Skeletal muscle satellite cell (primary cell): ENCODE measurements at regions not wholly inside any gene's neighbourhood (a gene's known extent, or its start where the extent isn't known, plus 50 kb on each side); places are given as distances from the start of the nearest gene placed in this dataset.
"Not testable (repeated sequence)": the region's sequence is repeated elsewhere in the genome, so short reads cannot be mapped to it uniquely, and the experiment has no call there.

ENCODE experiments used
- H3K27me3 ChIP-seq: 2 replicates; pipeline ENCODE4 v1.7.0; 2013; ENCODE audit warnings: low read length; ENCODE audit not compliant: control insufficient read depth, insufficient read depth
- H3K36me3 ChIP-seq: 2 replicates; pipeline ENCODE4 v1.7.0; 2013; ENCODE audit warnings: mild to moderate bottlenecking, control low read depth, low read length; ENCODE audit not compliant: insufficient read depth
- H3K4me1 ChIP-seq: 2 replicates; pipeline ENCODE4 v1.7.0; 2013; ENCODE audit warnings: low read length; ENCODE audit not compliant: control insufficient read depth, insufficient read depth
- H3K4me2 ChIP-seq: 2 replicates; pipeline ENCODE4 v1.7.0; 2013; ENCODE audit warnings: mild to moderate bottlenecking, low read length
- H3K4me3 ChIP-seq: 2 replicates; pipeline ENCODE4 v1.7.0; 2013; ENCODE audit warnings: low read length
- H3K9ac ChIP-seq: 2 replicates; pipeline ENCODE4 v1.7.0; 2013; ENCODE audit warnings: mild to moderate bottlenecking, low read depth, low read length, moderate library complexity
- H3K9me3 ChIP-seq: replicated peaks from 2 replicates; pipeline ENCODE4 v1.7.0; 2013; ENCODE audit warnings: mild to moderate bottlenecking, control low read depth, low read length

DNA sequence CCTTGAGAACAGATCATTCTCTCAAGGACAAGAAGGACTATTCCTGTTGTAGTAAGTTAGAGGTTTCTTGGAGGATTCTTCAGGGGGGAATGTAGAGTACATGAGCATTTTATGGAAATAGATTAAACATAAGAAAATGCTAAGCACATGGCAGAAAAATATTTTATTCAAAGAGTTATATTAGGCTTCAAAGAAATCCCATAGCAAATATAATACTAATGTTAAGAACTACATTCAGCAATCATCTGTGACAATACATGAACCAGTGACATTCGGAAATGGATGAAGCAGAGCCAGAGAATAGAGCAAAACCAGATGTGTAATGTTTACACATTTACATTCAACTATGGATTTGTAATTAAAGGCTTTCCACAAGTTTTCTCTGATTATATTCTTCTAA, 288.6 kb downstream of the NAF1 start:
- Histone ChIP-seq H3K9ac (no peak overlapping the region), H3K4me1 (no peaks in the 10 kb centered on the region), H3K9me3 (no peaks in the 10 kb centered on the region), H3K36me3 (no peaks in the 10 kb centered on the region), H3K4me2 (no peak overlapping the region), H3K4me3 (no peak overlapping the region), H3K27me3 (no peaks in the 10 kb centered on the region)

DNA sequence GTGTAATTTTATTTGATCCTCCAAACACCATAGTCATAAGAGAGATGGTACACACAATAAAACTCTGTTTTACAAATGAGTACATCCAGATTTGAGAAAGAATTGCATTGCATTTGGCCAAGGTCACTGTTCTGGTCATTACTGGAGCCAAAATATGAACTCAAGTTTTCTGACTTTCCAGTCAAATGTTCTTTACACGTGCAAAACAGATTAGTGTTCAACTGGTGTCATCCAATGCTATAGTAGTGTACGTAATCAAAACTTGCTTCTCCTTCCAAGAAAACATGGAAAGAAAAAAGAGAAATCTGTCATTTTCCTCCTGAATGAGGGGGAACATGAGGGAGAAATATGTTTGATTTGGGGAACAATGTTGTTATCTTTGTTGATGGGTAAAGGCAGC, 291.9 kb downstream of the NAF1 start:
- no peak overlapping the region for H3K4me3 ChIP-seq
- H3K4me1 ChIP-seq: no peaks in the 10 kb centered on the region
- H3K27me3 ChIP-seq: no peaks in the 10 kb centered on the region
- H3K4me2 ChIP-seq: no peak overlapping the region
- no peak overlapping the region for H3K9ac ChIP-seq
- H3K36me3 ChIP-seq: no peaks in the 10 kb centered on the region
- no peaks in the 10 kb centered on the region for H3K9me3 ChIP-seq

DNA sequence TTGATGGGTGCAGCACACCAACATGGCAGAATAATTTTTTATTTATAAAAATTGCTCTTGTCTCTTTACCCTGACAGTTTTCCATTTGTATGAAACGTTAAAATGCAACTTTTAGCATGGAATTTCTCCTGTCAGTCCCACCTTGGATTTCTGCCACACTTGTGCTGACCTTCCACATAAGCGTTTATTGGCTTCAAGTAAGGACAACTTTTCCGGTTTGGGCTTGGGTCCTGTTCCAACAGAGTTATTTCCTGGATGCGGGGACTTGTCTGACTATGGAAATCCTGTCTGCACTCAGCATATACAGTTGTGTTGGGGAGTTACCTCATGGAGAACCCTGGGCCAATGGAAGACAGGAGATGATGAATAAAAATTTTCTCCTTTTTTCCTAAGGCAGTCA, 294.7 kb downstream of the NAF1 start:
- Histone ChIP-seq H3K27me3 (no peaks in the 10 kb centered on the region), H3K4me3 (no peak overlapping the region), H3K4me2 (no peak overlapping the region), H3K36me3 (no peaks in the 10 kb centered on the region), H3K4me1 (no peaks in the 10 kb centered on the region), H3K9me3 (no peaks in the 10 kb centered on the region), H3K9ac (no peak overlapping the region)

DNA sequence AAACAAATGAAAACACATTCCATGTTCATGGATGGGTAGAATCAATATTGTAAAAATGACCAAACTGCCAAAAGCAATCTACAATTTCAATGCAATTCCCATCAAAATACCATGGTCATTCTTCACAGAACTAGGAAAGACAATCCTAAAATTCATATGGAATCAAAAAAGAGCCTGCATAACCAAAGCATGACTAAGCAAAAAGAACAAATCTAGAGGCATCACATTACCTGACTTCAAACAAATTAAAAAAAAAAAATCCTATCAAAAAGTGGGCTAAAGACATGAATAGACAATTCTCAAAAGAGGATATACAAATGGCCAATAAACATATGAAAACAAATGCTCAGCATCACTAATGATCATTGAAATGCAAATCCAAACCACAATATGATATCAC, 297.5 kb downstream of the NAF1 start:
- Histone ChIP-seq H3K36me3 (no peaks in the 10 kb centered on the region), H3K4me1 (no peaks in the 10 kb centered on the region), H3K9ac (no peak overlapping the region), H3K4me3 (no peak overlapping the region), H3K27me3 (no peaks in the 10 kb centered on the region), H3K9me3 (no peaks in the 10 kb centered on the region), H3K4me2 (no peak overlapping the region)

DNA sequence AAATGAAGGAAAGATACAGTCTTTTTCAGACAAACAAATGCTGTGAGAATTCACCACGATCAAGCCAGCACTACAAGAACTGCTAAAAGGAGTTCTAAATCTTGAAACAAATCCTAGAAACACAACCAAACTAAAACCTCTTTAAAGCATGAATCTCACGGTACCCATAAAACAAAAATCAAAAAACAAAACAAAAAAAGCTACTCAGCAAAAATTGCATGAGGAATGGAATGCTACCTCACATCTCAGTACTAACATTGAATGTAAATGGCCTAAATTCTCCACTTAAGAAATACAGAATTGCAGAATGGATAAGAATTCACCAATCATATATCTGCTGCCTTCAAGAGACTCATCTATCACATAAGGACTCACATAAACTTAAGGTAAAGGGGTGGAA, 300.1 kb downstream of the NAF1 start:
- Histone ChIP-seq H3K9me3 (no peaks in the 10 kb centered on the region), H3K27me3 (no peaks in the 10 kb centered on the region), H3K36me3 (no peaks in the 10 kb centered on the region), H3K4me1 (no peaks in the 10 kb centered on the region), H3K4me2 (no peak overlapping the region), H3K9ac (no peak overlapping the region), H3K4me3 (no peak overlapping the region)

DNA sequence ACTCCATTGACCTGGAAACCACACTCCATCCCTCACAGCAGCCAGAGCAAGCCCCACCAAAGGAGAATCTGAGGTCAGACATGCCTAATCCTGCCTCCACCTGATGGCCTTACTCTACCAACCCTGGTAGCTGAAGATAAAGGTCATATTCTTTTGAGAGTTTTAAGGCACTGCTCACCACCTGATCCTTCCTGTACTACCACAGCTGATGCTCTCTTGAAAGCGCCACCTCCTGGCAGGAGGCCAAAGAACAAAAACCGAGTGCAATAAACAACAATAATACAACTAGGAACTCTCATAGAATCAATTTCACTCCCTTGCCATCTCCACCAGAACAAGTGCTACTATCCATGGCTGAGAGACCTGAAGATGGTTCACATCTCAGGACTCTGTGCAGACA, 301.6 kb downstream of the NAF1 start:
- no peaks in the 10 kb centered on the region for H3K4me1 ChIP-seq
- H3K27me3 ChIP-seq: no peaks in the 10 kb centered on the region
- H3K4me2 ChIP-seq: no peak overlapping the region
- no peak overlapping the region for H3K9ac ChIP-seq
- no peaks in the 10 kb centered on the region for H3K9me3 ChIP-seq
- no peaks in the 10 kb centered on the region for H3K36me3 ChIP-seq
- no peak overlapping the region for H3K4me3 ChIP-seq

DNA sequence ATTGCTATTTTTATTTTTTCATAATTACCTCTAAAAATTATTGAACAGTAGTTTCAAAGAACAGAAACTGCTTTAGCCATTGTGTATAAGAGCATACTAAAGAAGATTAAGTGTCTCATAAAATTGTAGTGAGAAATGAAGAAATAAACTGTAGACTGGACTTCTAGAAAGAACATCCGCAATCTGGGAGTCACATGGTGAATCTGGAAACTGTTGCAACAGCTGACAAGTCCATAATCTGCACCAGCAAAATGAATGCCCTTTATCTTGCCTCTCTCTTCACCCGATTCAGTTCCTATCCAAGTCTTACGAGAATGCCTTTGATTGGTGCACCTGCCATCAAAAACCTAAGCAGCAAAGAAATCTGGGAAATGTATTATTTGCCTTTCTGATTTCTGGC, 312.9 kb downstream of the NAF1 start:
- H3K4me1 ChIP-seq: no peaks in the 10 kb centered on the region
- no peak overlapping the region for H3K4me3 ChIP-seq
- H3K9me3 ChIP-seq: no peaks in the 10 kb centered on the region
- no peak overlapping the region for H3K9ac ChIP-seq
- no peaks in the 10 kb centered on the region for H3K36me3 ChIP-seq
- H3K4me2 ChIP-seq: no peak overlapping the region
- no peaks in the 10 kb centered on the region for H3K27me3 ChIP-seq

DNA sequence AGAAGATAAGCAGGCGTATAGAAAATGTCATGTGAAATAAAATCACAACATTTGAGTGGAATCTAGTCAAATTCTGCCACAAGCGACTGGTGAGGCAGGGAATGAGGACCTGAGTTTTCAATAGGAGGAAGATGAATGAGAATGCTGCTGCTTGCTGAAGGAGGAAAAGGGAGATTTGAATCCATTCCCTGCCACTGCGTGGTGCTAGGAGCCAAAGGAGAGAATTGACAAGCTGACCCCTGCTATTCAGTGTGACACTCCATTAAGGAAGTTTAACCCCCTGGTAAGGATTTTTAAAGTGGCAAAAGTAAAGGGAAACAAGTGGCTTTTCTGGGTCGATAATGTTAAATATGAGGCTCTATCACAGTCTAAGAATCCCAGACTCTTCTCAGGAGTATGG, 314.0 kb downstream of the NAF1 start:
- H3K4me3 ChIP-seq: no peak overlapping the region
- H3K27me3 ChIP-seq: no peaks in the 10 kb centered on the region
- no peak overlapping the region for H3K9ac ChIP-seq
- no peaks in the 10 kb centered on the region for H3K36me3 ChIP-seq
- H3K4me1 ChIP-seq: no peaks in the 10 kb centered on the region
- no peaks in the 10 kb centered on the region for H3K9me3 ChIP-seq
- H3K4me2 ChIP-seq: no peak overlapping the region

DNA sequence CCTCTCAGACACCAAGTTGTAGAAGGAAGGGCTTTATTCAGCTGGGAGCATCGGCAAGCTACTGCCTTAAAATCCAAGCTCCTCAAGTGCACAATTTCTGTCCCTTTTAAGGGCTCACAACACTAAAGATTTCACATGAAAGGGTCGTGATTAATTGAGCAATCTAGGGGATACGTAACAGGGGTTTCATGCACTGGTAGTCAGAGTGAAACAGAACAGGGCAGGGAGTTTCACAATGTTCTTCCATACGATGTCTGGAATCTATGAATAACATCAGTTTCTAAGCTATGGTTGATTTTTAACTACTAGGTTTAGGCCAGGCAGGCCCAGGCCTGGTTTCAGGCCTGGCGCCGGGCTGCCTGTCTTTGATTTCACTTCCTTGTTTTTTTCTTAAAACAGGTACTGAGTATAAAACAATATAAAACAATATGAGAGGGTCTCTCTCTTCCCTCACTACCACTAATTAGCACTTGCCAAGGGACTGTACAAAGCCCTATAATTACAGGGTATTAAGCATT, 315.4 kb downstream of the NAF1 start:
- not testable (repeated sequence) for H3K4me2 ChIP-seq, H3K36me3 ChIP-seq, H3K4me1 ChIP-seq, H3K27me3 ChIP-seq, H3K9ac ChIP-seq, H3K4me3 ChIP-seq, H3K9me3 ChIP-seq

DNA sequence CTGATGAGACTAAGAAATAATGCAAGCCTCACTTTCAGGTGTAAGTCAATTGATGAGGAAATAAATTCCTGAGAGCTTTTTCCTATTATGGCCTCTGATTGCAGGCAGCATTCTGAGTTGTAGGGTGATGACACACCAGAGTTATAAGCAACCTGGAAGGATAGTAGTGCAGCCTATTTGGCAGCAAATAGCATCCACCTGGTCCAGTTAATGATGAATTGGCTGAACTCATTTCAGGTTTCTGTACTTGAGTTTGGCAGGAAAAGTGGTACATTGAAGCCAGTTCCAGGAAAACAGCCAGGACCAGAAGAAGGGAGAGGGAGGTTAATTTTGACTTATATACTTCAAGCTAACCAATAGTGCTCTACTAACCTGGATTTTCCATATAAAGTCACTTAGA, 316.8 kb downstream of the NAF1 start:
- H3K36me3 ChIP-seq: no peaks in the 10 kb centered on the region
- no peaks in the 10 kb centered on the region for H3K9me3 ChIP-seq
- H3K9ac ChIP-seq: no peak overlapping the region
- H3K4me3 ChIP-seq: no peak overlapping the region
- H3K4me1 ChIP-seq: no peaks in the 10 kb centered on the region
- no peaks in the 10 kb centered on the region for H3K27me3 ChIP-seq
- no peak overlapping the region for H3K4me2 ChIP-seq

DNA sequence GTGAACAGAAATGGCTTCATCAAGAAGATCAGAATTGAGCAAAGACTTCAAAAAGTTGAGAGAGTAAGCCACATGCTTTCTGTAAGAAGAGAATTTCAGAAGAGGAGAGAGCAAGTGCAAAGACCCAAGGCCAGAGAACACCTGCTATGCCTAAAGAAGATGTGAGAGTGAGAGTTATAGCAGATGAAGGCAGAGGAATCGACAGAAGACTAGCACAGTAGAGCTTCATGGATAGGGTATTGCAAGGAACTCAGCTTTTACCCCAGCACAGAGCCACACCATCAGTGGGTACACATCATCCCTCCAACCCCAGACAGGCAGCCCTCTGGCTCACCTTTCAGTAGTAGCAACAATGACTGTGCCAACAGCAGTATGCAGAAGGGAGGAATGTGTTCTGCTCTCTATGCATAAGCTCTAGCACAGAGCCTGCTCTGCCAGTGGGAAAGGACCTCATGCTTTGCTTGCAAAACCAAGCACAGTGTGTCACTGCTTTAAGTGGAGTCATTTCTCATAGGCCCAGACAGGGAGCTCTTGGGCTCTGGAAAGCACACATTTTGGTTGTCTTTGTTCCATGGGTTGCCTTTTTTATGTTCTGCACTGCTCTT, 318.6 kb downstream of the NAF1 start:
- Histone ChIP-seq H3K4me2 (no peak overlapping the region), H3K9me3 (no peaks in the 10 kb centered on the region), H3K4me1 (no peaks in the 10 kb centered on the region), H3K4me3 (no peak overlapping the region), H3K27me3 (no peaks in the 10 kb centered on the region), H3K36me3 (no peaks in the 10 kb centered on the region), H3K9ac (no peak overlapping the region)

DNA sequence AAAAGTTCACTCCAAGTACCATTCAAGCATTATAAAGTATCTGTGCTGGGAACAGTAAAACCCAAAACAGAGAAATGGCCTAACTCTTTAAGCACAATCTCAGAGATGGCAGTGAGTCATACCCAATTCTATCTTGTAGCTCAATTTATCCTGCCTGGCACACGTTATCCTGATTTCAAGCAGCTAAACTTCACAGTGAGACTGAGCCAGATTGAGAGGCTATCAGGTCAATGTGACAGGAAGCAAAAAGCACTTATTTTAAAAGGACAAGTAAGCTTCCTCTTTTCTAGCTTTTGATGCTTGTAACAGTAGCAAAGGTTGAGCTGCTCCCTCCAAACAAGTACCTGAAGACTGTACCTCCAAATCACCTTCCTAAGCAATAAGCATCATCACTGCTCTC, 324.9 kb downstream of the NAF1 start:
- Histone ChIP-seq H3K4me1 (no peaks in the 10 kb centered on the region), H3K9me3 (no peaks in the 10 kb centered on the region), H3K9ac (no peak overlapping the region), H3K36me3 (no peaks in the 10 kb centered on the region), H3K4me2 (no peak overlapping the region), H3K27me3 (no peaks in the 10 kb centered on the region), H3K4me3 (no peak overlapping the region)
